Central memory CD8-positive, alpha-beta T cell (primary cell): ENCODE measurements at regions not wholly inside any gene's neighbourhood (a gene's known extent, or its start where the extent isn't known, plus 50 kb on each side); places are given as distances from the start of the nearest gene placed in this dataset.

Source experiments
- ATAC-seq: fragments of 150-1000 bp; cut with Tn5 transposase; replicated peaks from 2 replicates; pipeline ENCODE4 v1.10.0; 2022; ENCODE audit warnings: mild to moderate bottlenecking, moderate FRiP score, moderate number of reproducible peaks; ENCODE audit not compliant: poor library complexity, severe bottlenecking; ENCODE audit errors: extremely low read depth
- DNase-seq, 2 donors: peaks; one replicate each; pipeline ENCODE4 v3.0.0; 2021; ENCODE audit warnings: low spot score in 2 of 2
- H3K27ac Mint-ChIP-seq: one replicate; pipeline ENCODE4 v1.8.0; 2022; ENCODE audit warnings: low read depth, mild to moderate bottlenecking, moderate library complexity, mixed read lengths
- H3K27me3 Mint-ChIP-seq: one replicate; pipeline ENCODE4 v1.8.0; 2022; ENCODE audit warnings: mixed read lengths
- H3K36me3 Mint-ChIP-seq: one replicate; pipeline ENCODE4 v1.8.0; 2022; ENCODE audit warnings: mild to moderate bottlenecking, moderate library complexity, mixed read lengths; ENCODE audit not compliant: insufficient read depth
- H3K4me1 Mint-ChIP-seq: one replicate; pipeline ENCODE4 v1.8.0; 2022; ENCODE audit warnings: mixed read lengths
- H3K4me3 Mint-ChIP-seq: one replicate; pipeline ENCODE4 v1.8.0; 2022; ENCODE audit warnings: mild to moderate bottlenecking, moderate library complexity, mixed read lengths
- H3K9me3 Mint-ChIP-seq: one replicate; pipeline ENCODE4 v1.8.0; 2022; ENCODE audit warnings: mixed read lengths

DNA sequence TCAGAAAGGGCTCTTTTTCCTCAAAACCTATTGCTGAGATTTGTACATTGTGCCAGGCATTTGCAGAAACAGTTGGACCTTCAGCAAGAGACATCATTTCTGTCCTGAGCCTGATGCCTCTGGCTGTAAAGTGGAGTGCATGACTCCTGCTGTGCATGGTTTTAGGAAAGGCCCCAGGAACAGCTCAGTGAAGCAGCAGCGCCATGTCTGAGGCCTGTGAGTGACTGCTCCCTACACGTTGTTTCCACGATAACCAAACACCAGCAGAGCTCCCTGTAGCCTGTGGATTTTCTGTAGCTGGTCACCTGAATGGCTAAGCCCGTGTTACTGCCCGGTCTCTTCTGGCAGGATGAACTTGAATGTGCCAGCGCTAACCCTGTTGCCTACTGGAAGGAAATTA is 232.5 kb downstream of the TFAP2C start:
- H3K4me1 Mint-ChIP-seq, result no peaks in the 10 kb centered on the region
- H3K4me3 Mint-ChIP-seq, result no peak overlapping the region
- H3K9me3 Mint-ChIP-seq, result no peaks in the 10 kb centered on the region
- H3K27me3 Mint-ChIP-seq, result peaks cover 44% of the 10 kb centered on the region
- ATAC-seq (no peak), DNase-seq (no peak)
- no peak overlapping the region for H3K27ac Mint-ChIP-seq
- H3K36me3 Mint-ChIP-seq, result no peaks in the 10 kb centered on the region

DNA sequence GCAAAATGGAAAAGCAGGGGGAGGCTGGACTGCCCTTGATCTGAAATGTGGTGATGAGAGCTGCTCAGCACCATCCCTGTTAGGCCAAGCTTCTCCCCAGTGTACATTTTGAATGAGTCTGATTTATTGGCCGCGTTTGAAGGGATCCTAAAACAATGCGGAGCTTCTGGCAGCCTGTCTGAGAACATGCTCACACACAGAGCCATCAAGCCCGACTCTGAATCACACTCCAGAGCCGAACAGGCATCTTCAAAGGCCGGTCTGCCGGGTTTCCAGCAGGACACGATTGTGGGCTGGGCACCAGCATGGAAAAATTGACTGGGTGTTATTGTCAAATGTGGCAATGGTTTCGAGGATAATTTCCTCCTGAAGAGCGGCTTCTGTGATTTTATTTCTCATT is 235.9 kb downstream of the TFAP2C start:
- no peaks in the 10 kb centered on the region for H3K4me1 Mint-ChIP-seq
- DNase-seq (no peak), ATAC-seq (no peak)
- no peak overlapping the region for H3K4me3 Mint-ChIP-seq
- no peaks in the 10 kb centered on the region for H3K36me3 Mint-ChIP-seq
- no peak overlapping the region for H3K27ac Mint-ChIP-seq
- H3K27me3 Mint-ChIP-seq, result peaks cover 54% of the 10 kb centered on the region
- no peaks in the 10 kb centered on the region for H3K9me3 Mint-ChIP-seq

DNA sequence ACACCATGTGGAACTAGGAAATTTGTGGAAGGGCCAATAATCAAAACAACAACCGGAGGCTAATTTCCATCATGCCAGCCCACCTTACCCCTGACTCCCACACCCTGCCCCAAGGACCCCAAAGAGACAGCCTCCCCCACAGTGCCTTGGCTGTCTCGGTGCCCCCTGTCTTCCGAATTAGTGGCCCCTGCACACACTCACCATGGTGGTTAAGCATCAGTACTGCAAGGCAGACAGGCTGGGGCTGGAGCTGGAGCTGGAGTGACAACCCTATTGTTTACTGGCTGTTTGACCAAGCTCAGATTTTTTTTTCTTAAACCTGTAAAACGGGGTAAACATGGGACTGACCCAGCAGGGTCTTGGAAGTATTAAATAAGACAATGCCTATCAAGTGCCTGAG is 238.0 kb downstream of the TFAP2C start:
- Mint-ChIP-seq H3K4me3 (no peak overlapping the region), H3K36me3 (no peaks in the 10 kb centered on the region), H3K27ac (no peak overlapping the region), H3K4me1 (no peaks in the 10 kb centered on the region), H3K9me3 (no peaks in the 10 kb centered on the region), H3K27me3 (peaks cover 34% of the 10 kb centered on the region)
- DNase-seq, result no peak
- no peak for ATAC-seq

DNA sequence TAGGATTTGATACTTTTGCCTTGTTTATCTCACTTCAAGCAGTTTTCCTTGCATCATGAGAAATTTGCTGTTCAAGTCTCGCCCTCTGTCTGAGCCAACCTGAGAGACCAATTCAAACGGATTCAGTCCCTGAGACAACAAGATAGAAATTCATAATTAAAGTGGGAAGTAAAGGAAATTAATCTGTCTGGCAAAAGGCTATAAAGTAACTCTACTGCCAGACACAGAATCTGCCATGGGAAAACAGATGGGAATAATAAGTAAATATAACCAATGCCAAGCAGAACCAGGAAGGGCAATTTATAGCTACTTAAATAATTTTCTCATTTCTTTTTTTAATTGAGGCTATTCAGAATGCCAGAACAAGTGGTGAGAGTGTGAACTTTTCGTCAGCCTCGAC is 239.6 kb downstream of the TFAP2C start:
- no peak for DNase-seq
- H3K4me1 Mint-ChIP-seq, result no peaks in the 10 kb centered on the region
- H3K27me3 Mint-ChIP-seq, result peaks cover 21% of the 10 kb centered on the region
- no peaks in the 10 kb centered on the region for H3K36me3 Mint-ChIP-seq
- no peaks in the 10 kb centered on the region for H3K9me3 Mint-ChIP-seq
- no peak overlapping the region for H3K27ac Mint-ChIP-seq
- ATAC-seq, result no peak
- no peak overlapping the region for H3K4me3 Mint-ChIP-seq

DNA sequence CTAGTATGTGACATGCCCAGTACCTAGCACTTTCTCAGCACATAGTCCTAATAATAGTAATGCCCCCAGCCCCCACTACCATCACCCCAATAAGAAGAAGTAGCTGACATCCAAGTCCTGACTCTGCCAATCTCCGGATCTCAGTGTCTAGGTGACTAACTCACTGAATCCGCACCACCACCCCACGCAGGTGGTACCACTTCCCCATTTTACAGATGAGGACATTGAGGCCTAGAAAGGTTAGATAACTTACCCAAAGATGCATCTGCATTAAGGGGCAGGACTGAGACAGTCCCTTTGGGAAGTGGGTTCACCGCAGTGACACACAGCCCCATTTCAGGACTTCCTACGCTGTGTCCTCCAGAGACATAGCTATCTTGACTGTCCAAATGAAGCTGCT is 241.2 kb downstream of the TFAP2C start:
- H3K9me3 Mint-ChIP-seq, result no peaks in the 10 kb centered on the region
- H3K4me1 Mint-ChIP-seq, result no peaks in the 10 kb centered on the region
- DNase-seq, result no peak
- H3K27ac Mint-ChIP-seq, result no peak overlapping the region
- H3K4me3 Mint-ChIP-seq, result no peak overlapping the region
- peaks cover 10% of the 10 kb centered on the region for H3K27me3 Mint-ChIP-seq
- ATAC-seq, result no peak
- no peaks in the 10 kb centered on the region for H3K36me3 Mint-ChIP-seq

DNA sequence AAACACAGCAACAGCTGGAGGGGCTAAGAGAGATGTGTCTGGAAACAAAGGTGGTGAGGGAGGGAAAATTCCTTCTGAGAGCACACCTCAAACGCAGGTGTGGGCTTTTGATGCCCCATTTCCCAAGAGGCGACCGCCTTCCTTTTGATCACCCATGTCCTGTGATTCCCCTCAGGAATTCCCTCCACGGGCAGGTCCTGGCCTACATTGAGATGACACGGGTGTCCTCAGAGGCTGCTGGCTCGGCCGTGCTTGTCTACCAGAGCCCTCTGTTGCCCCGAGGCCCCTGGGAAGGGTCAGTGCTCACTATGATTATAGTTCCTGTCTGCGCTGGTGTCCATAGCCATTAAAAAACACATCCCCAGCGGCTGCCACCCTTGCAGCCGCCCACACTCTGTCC is 242.6 kb downstream of the TFAP2C start:
- H3K4me3 Mint-ChIP-seq, result no peak overlapping the region
- no peak for ATAC-seq
- peaks cover 9% of the 10 kb centered on the region for H3K27me3 Mint-ChIP-seq
- H3K4me1 Mint-ChIP-seq, result no peaks in the 10 kb centered on the region
- H3K9me3 Mint-ChIP-seq, result no peaks in the 10 kb centered on the region
- DNase-seq, result no peak
- no peak overlapping the region for H3K27ac Mint-ChIP-seq
- no peaks in the 10 kb centered on the region for H3K36me3 Mint-ChIP-seq

DNA sequence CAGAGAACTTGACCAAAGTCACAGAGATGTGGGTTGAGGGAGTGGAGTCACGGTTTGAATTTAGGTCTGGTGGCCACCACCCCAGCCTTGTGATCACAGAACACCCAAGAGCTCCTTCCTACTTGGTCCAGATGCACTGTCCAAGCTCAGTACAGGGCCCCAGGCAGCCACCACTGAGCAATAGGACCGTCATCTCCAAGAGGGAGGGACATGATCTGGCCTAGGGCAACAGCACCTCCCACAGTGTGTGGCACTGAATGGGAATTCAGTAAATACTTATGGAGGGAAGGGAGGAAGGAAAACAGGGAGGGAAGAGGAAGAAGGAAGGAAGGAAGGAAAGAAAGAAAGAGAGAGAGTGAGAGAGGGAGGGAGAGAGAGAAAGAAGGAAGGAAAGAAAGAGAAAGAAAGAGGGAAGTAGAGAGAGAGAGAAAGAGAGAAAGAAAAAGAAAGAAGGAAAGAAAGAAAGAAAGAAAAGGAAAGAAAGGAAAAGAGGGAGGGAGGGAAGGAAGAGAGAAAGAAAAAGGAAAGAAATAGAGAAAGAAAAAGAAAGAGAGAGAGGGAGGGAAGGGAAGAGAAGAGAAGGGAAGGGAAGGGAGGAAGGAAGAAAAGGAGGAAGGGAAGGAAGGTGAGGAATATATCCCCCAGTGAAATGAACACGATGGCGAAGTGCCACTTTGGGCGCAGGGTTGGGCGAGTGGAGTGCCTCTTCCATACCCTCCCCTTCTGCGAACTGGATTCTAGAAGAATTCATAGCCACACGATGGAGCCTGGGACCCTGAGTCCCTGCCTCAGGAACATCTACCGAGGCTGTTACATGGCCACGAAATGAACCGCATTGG is 243.7 kb downstream of the TFAP2C start:
- peaks cover 1% of the 10 kb centered on the region for H3K9me3 Mint-ChIP-seq
- no peak overlapping the region for H3K4me3 Mint-ChIP-seq
- peaks cover 3% of the 10 kb centered on the region for H3K27me3 Mint-ChIP-seq
- no peaks in the 10 kb centered on the region for H3K4me1 Mint-ChIP-seq
- no peak for DNase-seq
- H3K27ac Mint-ChIP-seq, result peak overlapping the region; percentile 17
- no peak for ATAC-seq
- H3K36me3 Mint-ChIP-seq, result no peaks in the 10 kb centered on the region

DNA sequence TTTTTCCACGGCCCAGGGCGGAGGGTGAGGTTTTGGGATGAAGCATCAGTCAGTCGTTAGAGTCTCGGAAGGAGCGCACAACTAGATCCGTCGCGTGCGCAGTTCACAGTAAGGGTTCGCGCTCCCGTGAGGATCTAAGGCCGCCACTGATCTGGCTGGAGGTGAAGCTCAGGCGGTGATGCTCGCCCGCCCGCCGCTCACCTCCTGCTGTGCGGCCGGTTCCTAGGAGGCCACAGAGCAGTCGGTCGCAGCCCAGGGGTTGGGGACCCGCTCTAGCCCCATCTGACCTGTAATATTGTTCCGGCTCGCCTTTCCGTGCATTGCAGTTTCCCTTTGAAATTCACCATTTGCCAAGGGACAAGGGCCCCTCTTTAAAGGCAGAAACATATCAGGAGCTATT is 244.7 kb downstream of the TFAP2C start:
- DNase-seq (no peak), ATAC-seq (no peak)
- H3K4me3 Mint-ChIP-seq, result no peak overlapping the region
- no peaks in the 10 kb centered on the region for H3K36me3 Mint-ChIP-seq
- H3K9me3 Mint-ChIP-seq, result peaks cover 11% of the 10 kb centered on the region
- no peak overlapping the region for H3K27ac Mint-ChIP-seq
- peaks cover 9% of the 10 kb centered on the region for H3K27me3 Mint-ChIP-seq
- no peaks in the 10 kb centered on the region for H3K4me1 Mint-ChIP-seq

DNA sequence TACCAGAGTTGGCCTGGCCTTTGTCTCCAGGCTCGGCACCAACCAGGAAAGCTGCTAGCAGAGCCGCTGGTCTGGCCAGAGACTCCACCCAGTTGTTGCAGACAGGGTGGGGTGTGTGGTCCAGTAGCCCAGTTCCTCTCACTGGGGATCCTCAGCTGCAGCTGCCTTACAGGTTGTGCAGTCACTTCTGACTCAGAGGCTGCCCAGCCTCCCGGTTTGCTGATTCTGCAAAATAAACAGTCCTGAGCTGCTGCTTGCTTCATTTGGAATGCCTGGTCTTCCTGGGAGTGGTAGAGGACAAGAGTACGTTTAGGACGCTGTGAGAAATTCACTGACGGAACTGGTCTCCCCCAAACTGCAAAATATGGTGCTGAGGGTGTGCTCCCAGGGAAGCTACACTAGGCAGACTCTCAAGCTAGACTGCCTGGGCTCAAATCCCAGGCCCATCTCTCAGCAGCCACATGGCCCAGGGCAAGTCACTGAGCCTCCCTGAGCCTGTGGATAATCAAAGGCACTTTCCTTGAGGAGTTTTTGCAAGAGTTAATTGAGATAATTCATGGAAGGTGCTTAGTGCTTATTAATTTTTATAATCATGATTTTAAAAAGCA is 246.1 kb downstream of the TFAP2C start:
- Mint-ChIP-seq H3K9me3 (peaks cover 12% of the 10 kb centered on the region), H3K36me3 (no peaks in the 10 kb centered on the region), H3K4me3 (no peak overlapping the region), H3K27ac (no peak overlapping the region), H3K4me1 (no peaks in the 10 kb centered on the region), H3K27me3 (peaks cover 9% of the 10 kb centered on the region)
- DNase-seq, result no peak
- no peak for ATAC-seq

DNA sequence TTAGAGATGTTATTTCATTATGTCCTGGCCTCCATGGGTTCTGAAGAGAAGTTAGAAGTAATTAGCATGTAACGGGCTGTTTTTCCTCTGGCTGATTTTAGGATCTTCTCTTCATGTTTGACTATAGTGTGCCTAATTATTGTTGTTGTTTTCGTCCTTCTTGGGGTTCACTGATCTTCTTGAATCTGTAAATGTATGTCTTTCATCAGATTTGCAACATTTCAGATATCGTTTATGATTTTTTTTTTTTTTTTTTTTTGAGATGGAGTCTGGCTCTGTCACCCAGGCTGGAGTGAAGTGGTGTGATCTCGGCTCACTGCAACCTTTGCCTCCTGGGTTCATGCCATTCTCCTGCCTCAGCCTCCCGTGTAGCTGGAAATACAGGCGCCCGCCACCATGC is 246.7 kb downstream of the TFAP2C start:
- Mint-ChIP-seq H3K4me3 (no peak overlapping the region), H3K27me3 (peaks cover 9% of the 10 kb centered on the region), H3K36me3 (no peaks in the 10 kb centered on the region), H3K27ac (no peak overlapping the region), H3K9me3 (peaks cover 12% of the 10 kb centered on the region), H3K4me1 (no peaks in the 10 kb centered on the region)
- DNase-seq, result no peak
- no peak for ATAC-seq

DNA sequence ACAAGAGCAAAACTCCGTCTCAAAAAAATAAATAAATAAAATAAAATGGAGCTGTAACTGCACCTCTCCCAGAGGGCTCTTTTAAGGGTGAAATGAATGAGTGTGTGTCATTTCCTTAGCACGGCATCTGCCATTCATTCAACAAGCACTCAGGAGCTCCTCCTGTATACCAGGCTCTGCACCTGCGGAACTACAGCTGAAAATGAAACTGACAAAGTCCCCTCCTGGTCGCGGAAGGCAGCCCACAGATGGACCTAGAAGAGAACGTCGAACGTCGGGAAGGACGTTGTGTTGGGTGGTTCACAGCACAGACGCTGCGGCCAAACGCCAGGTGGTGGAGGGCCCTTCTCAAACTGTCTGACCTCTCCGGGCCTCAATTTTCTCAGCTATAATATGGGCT is 256.4 kb downstream of the TFAP2C start:
- H3K27me3 Mint-ChIP-seq, result peaks cover 19% of the 10 kb centered on the region
- H3K27ac Mint-ChIP-seq, result no peak overlapping the region
- H3K4me1 Mint-ChIP-seq, result no peaks in the 10 kb centered on the region
- ATAC-seq, result no peak
- no peaks in the 10 kb centered on the region for H3K36me3 Mint-ChIP-seq
- no peak overlapping the region for H3K4me3 Mint-ChIP-seq
- H3K9me3 Mint-ChIP-seq, result peaks cover 11% of the 10 kb centered on the region
- no peak for DNase-seq

DNA sequence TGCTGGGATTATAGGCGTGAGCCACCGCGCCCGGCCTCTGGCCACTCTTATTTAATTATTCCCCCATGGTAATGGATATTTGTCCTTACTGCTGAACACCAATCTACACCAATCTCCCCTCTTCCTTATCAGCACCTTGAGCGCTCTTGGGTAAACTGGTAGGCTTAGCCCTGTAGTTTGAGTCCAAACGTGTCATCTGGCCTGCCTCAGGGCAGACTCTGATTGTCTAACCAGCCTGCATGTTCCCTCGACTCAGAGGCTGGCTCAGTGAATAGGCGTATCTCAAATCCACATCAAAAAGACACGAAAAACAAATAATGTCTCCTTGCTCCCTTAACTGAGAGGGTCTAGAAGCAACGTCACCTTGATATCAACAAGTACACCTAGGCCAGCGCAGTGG is 260.9 kb downstream of the TFAP2C start:
- Mint-ChIP-seq H3K27ac (no peak overlapping the region), H3K4me1 (no peaks in the 10 kb centered on the region), H3K9me3 (peaks cover 11% of the 10 kb centered on the region), H3K27me3 (peaks cover 19% of the 10 kb centered on the region), H3K36me3 (no peaks in the 10 kb centered on the region), H3K4me3 (no peak overlapping the region)
- DNase-seq, result no peak
- ATAC-seq, result no peak

DNA sequence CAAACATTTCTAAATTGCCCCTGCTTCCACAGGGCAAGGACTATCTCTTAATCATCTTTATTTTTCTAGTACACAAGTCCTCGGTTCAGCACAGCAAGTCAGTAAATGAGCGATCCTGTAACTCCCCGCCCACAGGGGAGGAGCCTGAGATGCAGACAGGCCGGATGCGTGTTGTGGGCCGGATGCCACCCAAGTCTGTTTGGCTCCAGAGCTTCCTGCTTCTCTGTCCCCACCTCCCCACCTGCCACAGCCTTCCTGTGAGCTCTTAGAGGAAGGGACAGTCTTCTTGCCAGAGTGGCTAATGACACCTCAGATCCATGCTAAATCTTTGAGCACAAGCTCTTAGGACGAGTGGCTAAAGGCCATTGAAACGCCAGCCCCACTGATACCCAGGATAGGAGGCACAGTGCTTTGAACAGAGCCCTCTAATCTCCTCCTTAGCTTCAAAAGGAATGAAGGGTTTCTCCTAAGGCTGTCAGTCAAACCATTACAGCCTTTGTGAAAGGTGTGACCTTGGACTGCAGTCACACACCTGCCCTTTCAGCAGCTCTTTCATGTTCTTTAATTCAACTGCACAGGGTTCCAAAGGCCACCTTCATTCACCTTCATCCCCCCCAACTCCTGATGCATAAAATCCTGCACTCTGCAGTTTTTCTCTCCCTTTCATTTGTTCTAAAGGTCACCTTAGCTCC is 264.3 kb downstream of the TFAP2C start:
- no peaks in the 10 kb centered on the region for H3K4me1 Mint-ChIP-seq
- ATAC-seq (no peak), DNase-seq (no peak)
- no peak overlapping the region for H3K4me3 Mint-ChIP-seq
- no peaks in the 10 kb centered on the region for H3K36me3 Mint-ChIP-seq
- H3K9me3 Mint-ChIP-seq, result peaks cover 5% of the 10 kb centered on the region
- no peak overlapping the region for H3K27ac Mint-ChIP-seq
- peaks cover 7% of the 10 kb centered on the region for H3K27me3 Mint-ChIP-seq
